H1 (cell line): ENCODE measurements at regions not wholly inside any gene's neighbourhood (a gene's known extent, or its start where the extent isn't known, plus 50 kb on each side); places are given as distances from the start of the nearest gene placed in this dataset.
"Not testable (repeated sequence)": the region's sequence is repeated elsewhere in the genome, so short reads cannot be mapped to it uniquely, and the experiment has no call there.

Experiments used
- CTCF ChIA-PET: fragments of 300-600 bp; sonication (Branson Sonifier 250); formaldehyde crosslinking; loops from one replicate; lab custom pipeline; 2021; ENCODE audit not compliant: partially characterized antibody; lab: Charles Lee
- POLR2A ChIA-PET: fragments of 300-600 bp; sonication (Branson Sonifier 250); formaldehyde crosslinking; loops from one replicate; lab custom pipeline; 2021; ENCODE audit warnings: inconsistent platforms; ENCODE audit not compliant: partially characterized antibody; lab: Charles Lee
- DNase-seq, 2 experiments: peaks; one replicate each; pipeline versions ENCODE4 v3.0.0 to v3.0.0-alpha.2; 2010 to 2022; ENCODE audit warnings: low spot score in 2 of 2, low read depth in 1 of 2, mixed read lengths in 1 of 2
- FAIRE-seq: peaks from 2 replicates; lab custom pipeline; 2011; peaks lifted over from hg19 to GRCh38; lab: Jason Lieb, UNC
- H2AFZ ChIP-seq: 2 replicates; pipeline ENCODE4 v1.8.1; 2012; ENCODE audit warnings: low read length, inconsistent platforms
- H2AK5ac ChIP-seq: 2 replicates; pipeline ENCODE4 v1.6.1; 2013; ENCODE audit warnings: low read depth, low read length
- H2BK120ac ChIP-seq: replicated peaks from 2 replicates; pipeline ENCODE3; 2013; ENCODE audit warnings: low read depth, low read length, inconsistent platforms
- H2BK12ac ChIP-seq: 2 replicates; pipeline ENCODE4 v1.6.1; 2013; ENCODE audit warnings: low read depth, low read length
- H2BK15ac ChIP-seq: 2 replicates; pipeline ENCODE4 v1.6.1; 2013; ENCODE audit warnings: low read length
- H2BK20ac ChIP-seq: 2 replicates; pipeline ENCODE4 v1.6.1; 2013; ENCODE audit warnings: low read length
- H2BK5ac ChIP-seq: 2 replicates; pipeline ENCODE4 v1.6.1; 2013; ENCODE audit warnings: low read depth, low read length
- H3K14ac ChIP-seq: 2 replicates; pipeline ENCODE4 v1.6.1; 2013; ENCODE audit warnings: inconsistent platforms; ENCODE audit not compliant: insufficient read length
- H3K18ac ChIP-seq: 2 replicates; pipeline ENCODE4 v1.6.1; 2013; ENCODE audit warnings: low read length; ENCODE audit errors: extremely low read depth
- H3K23ac ChIP-seq: 2 replicates; pipeline ENCODE4 v1.6.1; 2013; ENCODE audit warnings: inconsistent platforms; ENCODE audit not compliant: insufficient read length
- H3K23me2 ChIP-seq: 2 replicates; pipeline ENCODE4 v1.6.1; 2013; ENCODE audit warnings: low read depth, low read length
- H3K27ac ChIP-seq: 2 replicates; pipeline ENCODE4 v1.6.1; 2011; ENCODE audit warnings: low read depth, low read length, inconsistent platforms
- H3K27me3 ChIP-seq, 4 experiments: replicated peaks in 1 of 4; 1 replicate in 1 of 4; 2 replicates in 3 of 4; pipeline versions ENCODE4 v1.6.1 to v1.8.1; 2011 to 2013; ENCODE audit warnings: low read length in 3 of 4, mild to moderate bottlenecking in 3 of 4, inconsistent platforms in 2 of 4, mixed read lengths in 2 of 4, moderate library complexity in 1 of 4; ENCODE audit not compliant: control insufficient read depth in 3 of 4, insufficient read depth in 3 of 4; ENCODE audit errors: extremely low read depth in 1 of 4
- H3K36me3 ChIP-seq, 4 experiments: 2 replicates each; pipeline versions ENCODE4 v1.6.1 to v1.8.1; 2011 to 2013; ENCODE audit warnings: mild to moderate bottlenecking in 4 of 4, low read length in 3 of 4, moderate library complexity in 2 of 4, control low read depth in 1 of 4, inconsistent platforms in 1 of 4; ENCODE audit not compliant: insufficient read depth in 4 of 4, control insufficient read depth in 2 of 4
- H3K4ac ChIP-seq: replicated peaks from 2 replicates; pipeline ENCODE3; 2013; ENCODE audit warnings: low read length, low read depth, mixed read lengths, inconsistent platforms; ENCODE audit not compliant: insufficient read length
- H3K4me1 ChIP-seq, 4 experiments: replicated peaks in 1 of 4; 1 replicate in 1 of 4; 2 replicates in 3 of 4; pipeline versions ENCODE4 v1.6.1 to v1.8.1; 2011 to 2013; ENCODE audit warnings: low read length in 3 of 4, inconsistent platforms in 2 of 4, mixed read lengths in 1 of 4; ENCODE audit not compliant: insufficient read depth in 4 of 4, control insufficient read depth in 3 of 4
- H3K4me2 ChIP-seq, 2 experiments: 2 replicates each; pipeline versions ENCODE4 v1.6.1 to v1.8.1; 2011 to 2013; ENCODE audit warnings: low read depth in 2 of 2, low read length in 2 of 2, control low read depth in 1 of 2, inconsistent platforms in 1 of 2, mild to moderate bottlenecking in 1 of 2; ENCODE audit not compliant: insufficient read depth in 1 of 2
- H3K4me3 ChIP-seq, 4 experiments: fragments of 200-600, 300-600 bp in 1 of 4; sonication (generic), shearing (Covaris generic), sonication (Bioruptor Twin) in 1 of 4; 2 replicates each; pipeline versions ENCODE4 v1.5.1 to v1.8.1; 2011 to 2016; ENCODE audit warnings: low read length in 4 of 4, low read depth in 3 of 4, control low read depth in 2 of 4, inconsistent platforms in 2 of 4, mild to moderate bottlenecking in 2 of 4, mixed read lengths in 1 of 4, moderate library complexity in 1 of 4; ENCODE audit not compliant: insufficient read depth in 2 of 4; ENCODE audit errors: extremely low read depth in 1 of 4
- H3K56ac ChIP-seq: replicated peaks from 2 replicates; pipeline ENCODE3; 2013; ENCODE audit warnings: low read depth, mild to moderate bottlenecking, mixed read lengths, low read length, inconsistent platforms; ENCODE audit not compliant: insufficient read length
- H3K79me1 ChIP-seq: 2 replicates; pipeline ENCODE4 v1.6.1; 2013; ENCODE audit warnings: low read depth, low read length, control low read depth
- H3K79me2 ChIP-seq, 2 experiments: 2 replicates each; pipeline versions ENCODE4 v1.6.1 to v1.8.1; 2012 to 2013; ENCODE audit warnings: low read length in 2 of 2, mild to moderate bottlenecking in 2 of 2, inconsistent platforms in 1 of 2; ENCODE audit not compliant: insufficient read depth in 2 of 2, control insufficient read depth in 1 of 2
- H3K9ac ChIP-seq, 4 experiments: replicated peaks in 1 of 4; 1 replicate in 1 of 4; 2 replicates in 3 of 4; pipeline versions ENCODE4 v1.6.1 to v1.8.1; 2011 to 2013; ENCODE audit warnings: low read depth in 3 of 4, low read length in 3 of 4, control low read depth in 2 of 4, mild to moderate bottlenecking in 2 of 4, moderate library complexity in 2 of 4, inconsistent platforms in 1 of 4; ENCODE audit errors: extremely low read depth in 1 of 4
- H3K9me3 ChIP-seq, 2 experiments: 2 replicates each; pipeline versions ENCODE4 v1.6.1 to v1.8.1; 2012 to 2013; ENCODE audit warnings: mild to moderate bottlenecking in 2 of 2, moderate library complexity in 2 of 2, control low read depth in 1 of 2, inconsistent platforms in 1 of 2, low read depth in 1 of 2, low read length in 1 of 2, mixed read lengths in 1 of 2; ENCODE audit not compliant: insufficient read depth in 2 of 2
- H4K20me1 ChIP-seq, 2 experiments: replicated peaks in 1 of 2; 2 replicates each; pipeline versions ENCODE3 to v1.8.1; 2011 to 2013; ENCODE audit warnings: inconsistent platforms in 2 of 2, low read length in 2 of 2, mild to moderate bottlenecking in 1 of 2; ENCODE audit not compliant: insufficient read depth in 2 of 2, control insufficient read depth in 1 of 2
- H4K5ac ChIP-seq: 2 replicates; pipeline ENCODE4 v1.6.1; 2013; ENCODE audit warnings: low read length, low read depth, mixed read lengths, inconsistent platforms; ENCODE audit not compliant: insufficient read length
- H4K8ac ChIP-seq: 2 replicates; pipeline ENCODE4 v1.8.0; 2013; ENCODE audit warnings: mild to moderate bottlenecking, moderate library complexity, low read length, inconsistent platforms; ENCODE audit not compliant: insufficient read depth; ENCODE audit errors: extremely low read depth
- H4K91ac ChIP-seq: replicated peaks from 2 replicates; pipeline ENCODE3; 2013; ENCODE audit warnings: low read length, mixed read lengths, inconsistent platforms; ENCODE audit not compliant: insufficient read length
- CHD2 ChIP-seq: IDR thresholded peaks from 2 replicates; pipeline ENCODE4 v1.6.1; 2012; ENCODE audit warnings: low read length, improper control_type of control experiment
- EGR1 ChIP-seq: IDR thresholded peaks from 2 replicates; pipeline ENCODE4 v1.6.1; 2011; ENCODE audit warnings: low read depth, low read length, borderline replicate concordance
- POU5F1 ChIP-seq: IDR thresholded peaks from 2 replicates; pipeline ENCODE4 v1.6.1; 2011; ENCODE audit warnings: low read depth, mild to moderate bottlenecking, low read length, moderate library complexity
- YY1 ChIP-seq: IDR thresholded peaks from 2 replicates; pipeline ENCODE4 v1.6.1; 2011; ENCODE audit warnings: low read depth, mild to moderate bottlenecking, low read length
- WGBS, 2 experiments: shearing (Covaris generic) in 1 of 2; methylation state at CpG; one replicate each; pipeline versions ENCODE4 v1.1.6 to v1.1.7; 2013 to 2015; ENCODE audit warnings: low lambda C conversion rate in 2 of 2, mixed read lengths in 2 of 2, inconsistent platforms in 1 of 2, low coverage in 1 of 2, missing lambda C conversion rate in 1 of 2; ENCODE audit not compliant: insufficient replicate concordance in 2 of 2, insufficient coverage in 1 of 2, insufficient read length in 1 of 2; ENCODE audit errors: extremely low coverage in 1 of 2, missing lambda C conversion rate in 1 of 2; 5-methylcytosine and 5-hydroxymethylcytosine counted together
- TF ChIP-seq, protein P1 (sequence below): IDR thresholded peaks from 2 replicates; pipeline ENCODE4 v1.6.1; 2012; ENCODE audit warnings: low read length, inconsistent platforms

DNA sequence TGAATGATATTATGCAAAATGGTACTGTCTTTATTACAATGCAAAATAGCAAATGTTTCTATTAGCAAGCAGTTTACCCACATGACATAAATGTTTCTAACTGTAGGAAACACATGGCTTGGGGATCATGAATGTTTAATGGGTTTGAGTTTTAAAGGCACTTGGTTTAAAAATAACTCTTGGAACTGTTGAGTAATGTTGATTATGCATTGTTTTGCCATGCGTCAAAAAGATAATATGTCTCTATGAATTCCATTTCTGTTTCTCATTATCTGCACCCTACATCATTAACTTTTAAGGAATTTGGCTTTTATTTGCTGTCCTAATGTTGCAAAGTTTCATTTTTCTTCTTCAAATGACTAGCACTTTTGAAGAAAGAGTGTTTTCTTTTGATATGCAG lies 1355.5 kb downstream of the SUCLG1 start (continued):
- TF ChIP-seq POU5F1 (no peak), EGR1 (no peak), YY1 (no peak), CHD2 (no peak)
- TF ChIP-seq, protein P1, sequence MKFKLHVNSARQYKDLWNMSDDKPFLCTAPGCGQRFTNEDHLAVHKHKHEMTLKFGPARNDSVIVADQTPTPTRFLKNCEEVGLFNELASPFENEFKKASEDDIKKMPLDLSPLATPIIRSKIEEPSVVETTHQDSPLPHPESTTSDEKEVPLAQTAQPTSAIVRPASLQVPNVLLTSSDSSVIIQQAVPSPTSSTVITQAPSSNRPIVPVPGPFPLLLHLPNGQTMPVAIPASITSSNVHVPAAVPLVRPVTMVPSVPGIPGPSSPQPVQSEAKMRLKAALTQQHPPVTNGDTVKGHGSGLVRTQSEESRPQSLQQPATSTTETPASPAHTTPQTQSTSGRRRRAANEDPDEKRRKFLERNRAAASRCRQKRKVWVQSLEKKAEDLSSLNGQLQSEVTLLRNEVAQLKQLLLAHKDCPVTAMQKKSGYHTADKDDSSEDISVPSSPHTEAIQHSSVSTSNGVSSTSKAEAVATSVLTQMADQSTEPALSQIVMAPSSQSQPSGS: no peak

DNA sequence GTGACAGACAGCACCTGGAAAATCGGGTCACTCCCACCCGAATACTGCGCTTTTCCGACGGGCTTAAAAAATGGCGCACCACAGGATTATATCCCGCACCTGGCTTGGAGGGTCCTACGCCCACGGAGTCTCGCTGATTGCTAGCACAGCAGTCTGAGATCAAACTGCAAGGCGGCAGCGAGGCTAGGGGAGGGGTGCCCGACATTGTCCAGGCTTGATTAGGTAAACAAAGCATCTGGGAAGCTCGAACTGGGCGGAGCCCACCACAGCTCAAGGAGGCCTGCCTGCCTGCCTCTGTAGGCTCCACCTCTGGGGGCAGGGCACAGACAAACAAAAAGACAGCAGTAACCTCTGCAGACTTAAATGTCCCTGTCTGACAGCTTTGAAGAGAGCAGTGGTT lies 1370.0 kb downstream of the SUCLG1 start:
- H3K79me1 ChIP-seq, DNase-seq, H2BK120ac ChIP-seq, FAIRE-seq, H3K27ac ChIP-seq, H3K4me2 ChIP-seq, H3K56ac ChIP-seq, H2BK5ac ChIP-seq, H4K5ac ChIP-seq, H3K36me3 ChIP-seq, H3K4me3 ChIP-seq, H2BK20ac ChIP-seq, H4K91ac ChIP-seq, H4K8ac ChIP-seq, H3K23ac ChIP-seq, H3K9ac ChIP-seq, H3K4ac ChIP-seq, H3K79me2 ChIP-seq, H3K27me3 ChIP-seq, H3K4me1 ChIP-seq, H2AFZ ChIP-seq, H2BK15ac ChIP-seq, H3K18ac ChIP-seq, H3K23me2 ChIP-seq, H3K14ac ChIP-seq, CTCF ChIA-PET, POLR2A ChIA-PET, H3K9me3 ChIP-seq, H2AK5ac ChIP-seq, H4K20me1 ChIP-seq, H2BK12ac ChIP-seq: not testable (repeated sequence)
- 87% methylated on average over 15 of the region's 15 CpGs; no CpG with 5 or more reads in 1 of the 2 experiments for WGBS, 2 experiments
